A204.1 (cell line): ENCODE measurements at regions not wholly inside any gene's neighbourhood (a gene's known extent, or its start where the extent isn't known, plus 50 kb on each side); places are given as distances from the start of the nearest gene placed in this dataset.

Experiments used
- FAIRE-seq: peaks from 2 replicates; lab custom pipeline; 2012; peaks lifted over from hg19 to GRCh38; lab: Jason Lieb, UNC

DNA sequence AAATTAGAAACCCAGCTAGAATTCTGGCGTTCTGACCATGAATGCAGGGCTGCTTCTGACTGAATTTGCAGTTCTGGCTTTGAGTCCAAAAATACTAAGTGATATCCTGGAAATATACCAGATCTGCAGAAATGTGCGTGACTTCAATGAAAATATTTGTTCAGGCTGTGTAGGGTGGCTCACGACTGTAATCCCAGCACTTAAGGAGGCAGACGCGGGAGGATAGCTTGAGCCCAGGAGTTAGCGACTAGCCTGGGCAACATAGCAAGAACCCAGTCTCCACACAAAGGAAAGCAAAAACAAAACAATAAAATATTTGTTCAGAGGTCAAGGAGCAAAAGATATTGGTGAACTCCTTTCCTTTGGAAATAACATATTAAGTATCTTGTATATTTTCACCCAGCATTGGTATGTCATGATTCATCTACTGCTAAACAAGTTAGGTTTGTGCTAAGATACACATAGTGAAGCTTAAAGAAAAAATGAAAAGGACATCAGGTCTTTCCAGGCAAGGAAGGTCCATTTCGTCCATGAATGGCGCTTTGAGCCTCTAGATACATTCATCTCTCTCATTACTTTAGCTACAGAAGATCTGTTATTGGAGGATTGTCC, 239.2 kb downstream of the CMPK2 start:
- FAIRE-seq: no peak

DNA sequence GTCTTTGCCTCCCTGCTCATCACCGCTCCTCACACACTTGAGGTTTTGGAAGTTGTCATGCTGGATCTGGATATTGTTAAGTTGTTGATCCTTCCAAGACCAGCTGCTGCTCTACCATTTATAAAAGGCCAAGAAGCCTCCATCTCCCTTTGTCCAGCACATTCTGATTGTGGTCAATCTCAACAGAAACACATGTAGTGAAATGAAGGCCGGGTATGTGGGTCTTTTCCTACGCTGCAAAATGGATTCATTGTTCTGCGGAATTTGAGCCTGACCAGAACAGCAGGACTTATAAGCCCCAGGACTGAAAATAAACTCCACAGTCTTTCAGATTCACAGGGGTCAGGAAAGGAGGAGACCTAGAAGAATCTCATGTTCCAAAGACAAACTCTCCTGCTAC, 238.4 kb downstream of the CMPK2 start:
- FAIRE-seq: no peak

DNA sequence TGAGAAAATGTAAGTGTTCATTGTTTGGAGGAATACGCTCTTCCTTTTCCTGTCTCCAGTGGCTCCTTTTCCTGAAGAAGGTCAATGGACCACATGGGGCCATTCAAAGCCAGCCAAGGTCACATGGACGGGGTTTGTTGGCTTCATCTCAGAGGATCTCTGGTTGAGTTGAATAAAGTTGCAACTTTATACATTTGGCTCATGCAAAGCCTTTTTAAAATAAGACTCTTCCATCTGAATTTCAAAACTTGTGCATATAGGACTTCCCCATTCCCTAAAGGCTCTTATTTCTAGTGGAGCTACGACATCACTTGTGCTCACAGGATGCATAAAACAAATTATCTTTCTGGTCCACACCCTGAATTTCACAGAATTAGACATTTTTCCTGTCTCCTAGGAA, 235.5 kb downstream of the CMPK2 start:
- FAIRE-seq: no peak

DNA sequence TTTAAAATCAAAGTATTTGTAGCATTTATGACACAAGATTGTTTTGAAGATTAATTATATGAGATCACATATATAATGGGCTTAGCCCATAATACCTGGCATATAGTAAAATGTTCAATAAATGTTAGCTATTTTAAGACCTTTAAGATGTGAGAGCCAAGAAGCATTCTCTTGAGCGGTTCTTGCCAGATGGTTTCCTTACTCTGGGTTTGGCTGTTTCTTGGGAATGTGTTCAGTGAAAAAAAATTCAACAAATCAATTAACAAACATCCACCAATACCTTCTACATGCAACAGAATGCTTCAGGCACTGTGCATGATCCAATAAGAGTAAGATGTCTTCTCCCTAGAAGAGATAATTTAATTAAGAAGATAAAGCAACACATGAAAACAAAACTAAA, 230.4 kb downstream of the CMPK2 start:
- FAIRE-seq: no peak

DNA sequence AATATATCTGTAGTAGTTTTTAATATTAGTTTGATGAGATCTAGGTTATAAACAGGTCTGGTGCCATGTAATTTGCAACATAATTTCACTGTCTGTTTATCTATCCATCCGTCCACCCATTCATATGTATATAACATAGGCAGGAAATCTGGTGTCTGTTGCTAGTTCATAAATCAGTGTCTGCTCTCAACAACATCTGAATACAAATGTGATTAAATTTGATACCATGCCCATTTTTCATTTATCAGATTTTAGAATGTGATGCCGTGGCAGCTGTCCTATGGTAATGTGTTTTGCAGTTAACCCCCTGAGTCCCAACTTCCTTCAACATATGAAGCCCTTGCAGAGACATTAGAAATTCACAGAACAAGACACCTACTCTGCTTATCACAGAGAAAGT, 228.4 kb downstream of the CMPK2 start:
- no peak for FAIRE-seq

DNA sequence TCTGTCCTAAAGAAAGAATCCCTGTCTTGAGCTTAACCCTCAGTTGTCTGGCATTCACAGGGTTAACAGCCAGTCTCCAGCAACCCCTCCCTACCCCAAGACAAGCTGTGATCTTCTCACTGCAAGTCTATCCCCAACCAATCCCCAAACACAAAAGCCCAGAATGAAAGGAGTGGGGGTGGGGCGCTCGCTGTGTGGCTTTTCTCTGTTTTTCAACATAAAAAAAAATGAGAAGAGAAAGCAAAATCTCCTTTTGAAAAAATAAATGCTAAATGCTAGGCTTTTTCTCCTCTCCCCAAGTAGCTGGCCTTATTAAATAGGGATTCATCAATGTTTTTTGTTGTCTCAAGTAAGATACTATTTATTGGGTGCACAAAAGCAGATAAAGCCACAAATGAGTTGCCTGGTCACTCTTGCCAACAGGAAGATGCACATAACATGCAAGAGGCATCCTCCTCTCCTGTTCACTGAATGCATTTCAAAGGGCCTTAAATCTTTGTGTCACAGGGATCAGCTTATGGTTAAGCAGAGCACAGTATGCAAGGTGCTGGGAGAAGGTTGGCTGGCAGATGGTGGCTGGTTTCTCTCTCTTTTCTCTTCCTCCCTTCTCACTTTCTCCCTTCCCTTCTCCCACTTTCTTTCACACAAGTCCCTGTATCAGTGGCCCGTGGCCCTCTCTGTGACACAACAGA, 225.6 kb downstream of the CMPK2 start:
- FAIRE-seq: no peak

DNA sequence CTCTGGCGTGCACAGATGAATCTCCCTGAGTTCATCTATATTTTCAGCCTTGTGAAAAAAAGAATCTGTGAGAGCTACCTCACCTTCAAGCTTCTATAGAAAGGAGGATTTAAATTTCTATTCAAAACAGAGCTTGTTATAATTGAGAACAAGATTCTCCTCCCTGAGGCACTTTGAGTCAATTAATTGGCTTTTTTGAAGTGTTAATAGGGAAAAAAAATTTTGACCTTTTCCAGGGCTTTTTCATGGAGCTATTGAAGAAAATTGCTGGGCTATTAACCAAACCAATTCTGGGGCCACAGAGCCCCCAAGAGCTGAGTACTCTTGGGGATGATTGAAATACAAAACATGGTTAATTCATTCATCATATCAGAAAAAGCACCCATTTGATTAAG, 225.1 kb downstream of the CMPK2 start:
- no peak for FAIRE-seq

DNA sequence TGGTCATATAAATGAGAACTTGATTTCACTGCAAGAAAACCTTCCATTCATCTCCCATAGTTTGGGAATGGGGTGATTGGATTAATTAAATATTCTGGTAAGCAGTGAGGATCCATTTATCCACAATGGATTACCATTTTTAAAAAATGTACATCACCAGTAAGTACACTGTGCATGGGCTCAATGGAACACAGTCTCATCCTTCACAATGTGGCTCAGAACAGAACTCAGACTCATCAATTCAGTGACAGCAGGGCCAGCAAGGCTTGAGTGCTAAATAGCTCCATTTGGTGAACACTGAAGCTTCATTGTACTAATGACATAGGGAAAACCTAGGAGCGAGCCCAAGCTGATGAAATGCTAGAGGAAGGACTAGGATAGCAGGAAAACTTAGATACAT, 223.8 kb downstream of the CMPK2 start:
- no peak for FAIRE-seq

DNA sequence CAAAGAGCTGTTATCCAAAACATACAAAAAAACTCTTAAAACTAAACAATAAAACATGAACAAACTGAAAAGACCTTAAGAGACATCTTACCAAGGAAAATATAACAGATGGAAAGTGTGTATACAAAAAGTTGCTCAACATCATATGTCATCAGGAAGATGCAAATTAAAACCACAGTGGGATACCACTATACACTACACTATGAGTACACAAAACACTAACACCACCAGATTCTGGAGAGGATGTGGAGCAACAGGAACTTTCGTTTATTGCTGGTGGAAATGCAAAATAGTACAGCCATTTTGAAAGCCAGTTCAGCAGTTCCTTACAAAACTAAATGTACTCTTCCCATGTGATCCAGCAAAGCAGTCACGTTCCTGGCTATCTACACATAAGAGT, 221.4 kb downstream of the CMPK2 start:
- no peak for FAIRE-seq

DNA sequence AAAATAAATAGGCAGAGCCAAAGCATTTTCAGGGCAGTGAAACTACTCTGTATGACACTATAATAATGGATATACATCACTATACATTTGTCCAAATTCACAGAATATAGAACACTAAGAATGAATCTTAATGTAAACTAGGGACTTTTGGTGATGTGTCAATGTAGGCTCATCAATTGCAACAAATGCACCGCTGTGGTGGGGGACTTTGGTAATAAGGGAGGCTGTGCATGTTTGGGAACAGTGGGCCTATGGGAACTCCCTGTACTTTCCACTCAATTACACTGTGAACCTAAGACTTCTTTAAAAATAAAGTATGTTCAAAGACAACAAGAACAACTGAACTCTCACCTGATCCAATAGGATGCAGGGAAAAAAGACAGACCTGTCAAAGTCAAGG, 220.7 kb downstream of the CMPK2 start:
- FAIRE-seq: no peak

DNA sequence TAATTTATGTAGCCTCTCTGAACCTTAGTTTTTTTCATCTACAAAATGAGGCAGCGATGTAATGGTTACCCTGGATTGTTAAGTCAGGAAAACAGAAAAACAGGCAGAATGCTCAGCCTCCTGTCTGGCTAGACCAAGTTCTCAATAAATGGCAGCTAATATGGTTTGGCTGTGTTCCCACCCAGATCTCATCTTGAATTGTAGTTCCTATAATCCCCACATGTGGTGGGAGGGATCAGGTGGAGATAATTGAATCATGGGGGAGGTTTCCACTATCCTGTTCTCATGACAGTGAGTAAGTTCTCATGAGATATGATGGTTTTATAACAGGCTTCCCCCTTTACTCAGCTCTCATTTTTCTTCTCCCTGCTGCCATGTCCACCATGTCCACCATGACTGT, 220.0 kb downstream of the CMPK2 start:
- no peak for FAIRE-seq

DNA sequence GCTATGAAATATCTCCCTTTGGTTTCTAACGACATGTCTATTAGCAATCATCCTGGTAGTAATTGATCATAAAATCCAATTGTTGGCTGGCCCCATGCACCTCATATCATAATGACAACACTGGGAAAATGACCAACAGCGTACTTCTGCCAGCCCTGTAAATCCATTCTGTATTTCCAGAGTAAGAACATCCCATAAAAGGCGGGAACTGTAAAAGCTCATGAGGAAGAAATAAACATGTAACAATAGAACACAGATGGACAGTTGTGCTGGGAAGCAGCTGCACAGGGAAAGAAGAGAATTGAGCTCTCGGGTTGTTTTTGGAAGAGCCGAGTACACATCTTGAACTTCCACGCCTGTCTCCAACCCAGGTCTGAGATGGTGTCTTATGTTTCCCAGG, 218.7 kb downstream of the CMPK2 start:
- FAIRE-seq: no peak

DNA sequence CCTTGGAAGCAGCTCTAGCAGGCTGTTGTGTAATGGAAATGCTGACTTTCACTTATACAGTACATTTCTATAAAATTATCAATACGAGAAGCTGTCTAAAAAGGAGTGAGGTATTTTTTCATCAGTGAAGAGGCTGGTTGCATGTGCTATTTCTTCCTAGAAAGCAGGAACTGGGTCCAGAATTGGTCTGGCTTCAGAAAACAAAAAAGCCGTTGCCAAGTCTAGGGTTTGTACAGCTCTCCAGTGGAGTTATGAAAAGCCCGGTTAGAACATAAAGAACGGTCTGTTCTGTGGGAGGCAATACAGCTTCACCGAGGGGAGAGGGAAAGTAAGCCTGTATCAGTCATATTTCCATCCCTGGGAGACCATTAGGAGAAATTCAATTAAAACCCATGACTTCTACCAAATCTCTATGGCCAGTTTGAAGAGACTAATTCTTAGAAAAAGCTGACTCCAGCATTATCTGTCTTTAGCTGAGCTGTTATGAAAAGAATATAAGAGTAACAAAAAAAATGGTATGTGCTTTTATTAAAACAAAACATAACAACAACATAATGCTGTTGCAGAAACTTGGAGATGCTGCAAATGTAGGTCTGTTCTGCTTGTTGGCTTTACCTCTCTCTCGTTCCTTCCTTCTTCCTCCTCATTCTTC, 217.0 kb downstream of the CMPK2 start:
- FAIRE-seq: no peak

DNA sequence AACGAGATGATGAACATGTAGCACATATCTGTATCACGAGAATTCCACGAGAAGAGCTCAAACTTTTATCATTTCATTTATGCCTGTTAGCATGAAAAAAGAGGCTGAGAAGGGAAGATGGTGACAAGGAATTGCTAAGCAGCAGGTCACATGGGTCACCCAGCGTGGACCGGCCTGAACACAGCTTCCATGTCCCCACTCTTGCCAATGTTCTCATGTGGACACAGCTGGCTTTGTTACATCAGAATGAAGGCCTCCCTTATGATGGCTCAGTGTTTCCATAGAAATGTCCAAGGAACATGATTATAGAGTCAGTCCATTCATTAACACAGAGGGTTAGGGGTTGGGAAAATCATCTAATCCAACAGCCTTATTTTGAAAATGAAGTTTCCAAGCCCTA, 215.4 kb downstream of the CMPK2 start:
- no peak for FAIRE-seq

DNA sequence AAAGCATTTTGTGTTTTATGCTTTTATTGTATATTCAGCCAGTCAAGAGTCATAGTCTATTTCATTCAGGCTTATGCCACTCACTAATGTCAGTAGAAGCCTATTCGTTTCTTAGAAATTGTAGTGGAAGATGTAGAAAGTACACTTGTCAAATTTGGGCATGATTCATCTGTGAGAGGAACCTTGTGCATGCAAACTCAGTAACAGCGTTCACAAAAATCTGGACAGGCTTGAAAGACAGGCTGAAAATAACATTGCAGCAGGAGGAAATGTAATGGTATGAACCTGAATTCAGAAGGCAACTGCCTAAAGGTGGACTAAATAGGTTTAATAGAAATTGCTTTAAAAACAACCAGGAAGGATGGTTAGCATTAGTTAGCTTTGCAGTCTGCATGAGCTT, 213.5 kb downstream of the CMPK2 start:
- no peak for FAIRE-seq

DNA sequence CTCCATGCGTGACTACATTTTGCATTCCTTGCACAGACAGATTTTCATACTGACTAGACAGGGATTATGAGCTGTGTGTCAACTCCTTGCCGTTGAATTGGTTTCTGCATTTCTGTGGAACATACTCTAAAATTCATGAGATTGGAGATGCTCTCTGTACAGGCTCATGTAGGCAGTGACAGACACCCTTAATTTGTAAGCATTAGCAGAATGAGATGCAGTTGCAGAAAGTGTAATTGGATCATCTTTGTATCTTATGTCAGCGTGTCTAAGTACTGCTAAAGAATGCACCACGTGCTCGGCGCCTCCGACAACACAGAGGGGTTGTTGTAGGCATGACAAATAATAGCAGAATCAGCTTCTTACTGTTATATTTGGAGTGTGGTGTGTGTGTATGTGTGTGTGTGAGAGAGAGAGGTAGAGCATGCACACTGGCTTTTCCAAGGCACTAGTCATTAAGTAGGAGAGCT, 212.4 kb downstream of the CMPK2 start:
- FAIRE-seq: no peak

DNA sequence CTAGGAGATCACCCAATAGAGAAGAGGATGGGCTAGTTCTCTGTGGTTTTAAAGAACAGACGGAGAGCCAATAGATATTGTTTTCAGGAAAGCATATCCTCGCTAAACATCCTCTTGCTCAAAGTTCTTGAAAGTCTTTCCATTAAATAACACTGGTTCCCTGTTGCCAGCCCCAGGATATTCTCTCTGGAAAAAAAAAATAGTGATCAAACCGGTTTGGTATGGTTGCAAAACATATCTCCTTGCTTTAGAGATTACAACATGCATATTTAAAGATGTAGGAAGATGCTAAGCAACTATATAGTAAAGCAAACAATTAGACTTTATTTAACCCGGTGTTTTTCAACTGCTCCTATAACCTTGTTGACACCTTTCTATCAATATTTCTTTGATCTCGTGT, 211.4 kb downstream of the CMPK2 start:
- FAIRE-seq: no peak

DNA sequence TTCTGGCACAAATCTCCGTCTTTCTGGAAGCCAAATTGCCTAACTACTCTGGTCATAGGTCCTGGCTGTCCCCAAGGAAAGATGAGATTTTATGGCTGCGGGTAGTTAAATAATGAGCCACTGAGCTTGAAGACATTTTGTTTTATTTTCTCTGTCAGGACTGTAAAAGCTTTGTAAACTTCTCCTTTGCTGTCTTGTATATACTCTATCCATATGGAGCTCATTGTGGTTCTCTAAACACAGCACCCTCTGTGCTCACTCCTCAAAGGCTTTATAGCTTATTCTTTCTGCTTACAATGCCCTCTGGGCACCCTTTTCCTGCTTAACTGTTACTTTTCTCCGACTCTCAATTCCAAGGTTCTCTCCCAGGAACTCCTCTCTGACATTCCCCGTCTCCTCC, 209.1 kb downstream of the CMPK2 start:
- FAIRE-seq: no peak

DNA sequence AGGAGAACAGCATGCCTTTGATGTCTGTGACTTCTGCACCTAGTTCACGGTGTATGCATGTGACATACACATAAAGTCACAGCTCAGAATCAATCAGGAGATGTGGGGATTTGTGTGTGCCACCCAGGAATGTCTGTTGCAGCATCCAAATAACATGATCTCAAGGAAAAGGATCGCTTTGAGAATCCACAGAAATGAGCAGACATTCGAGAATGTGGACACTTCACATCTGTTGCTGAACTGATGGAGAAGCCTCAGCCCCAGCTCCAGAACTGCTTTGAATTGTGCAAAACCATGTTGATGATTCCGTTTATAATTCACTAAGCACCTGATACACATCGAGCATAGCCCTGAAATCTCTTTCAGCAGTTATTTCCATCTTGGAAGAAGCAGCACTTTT, 208.6 kb downstream of the CMPK2 start:
- FAIRE-seq: no peak

DNA sequence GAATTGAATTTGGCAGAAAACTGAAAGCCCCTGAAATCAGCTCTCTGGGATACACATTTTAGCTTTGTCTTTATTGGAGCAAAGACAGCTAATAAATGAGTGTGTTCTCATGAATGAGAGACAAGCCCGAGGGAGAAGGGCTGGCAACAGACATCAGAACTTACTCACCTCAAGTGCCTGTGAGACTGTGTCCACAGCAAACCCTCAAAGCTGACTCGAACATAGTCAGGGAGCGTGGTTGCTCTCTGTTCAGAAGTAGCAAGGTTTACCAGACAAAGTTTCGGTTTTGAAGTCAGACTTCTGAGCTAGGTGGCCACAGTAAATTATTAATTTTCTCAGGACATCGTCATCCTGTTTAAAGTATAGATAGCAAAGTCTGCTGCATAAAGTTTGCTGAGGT, 207.9 kb downstream of the CMPK2 start:
- FAIRE-seq: no peak

DNA sequence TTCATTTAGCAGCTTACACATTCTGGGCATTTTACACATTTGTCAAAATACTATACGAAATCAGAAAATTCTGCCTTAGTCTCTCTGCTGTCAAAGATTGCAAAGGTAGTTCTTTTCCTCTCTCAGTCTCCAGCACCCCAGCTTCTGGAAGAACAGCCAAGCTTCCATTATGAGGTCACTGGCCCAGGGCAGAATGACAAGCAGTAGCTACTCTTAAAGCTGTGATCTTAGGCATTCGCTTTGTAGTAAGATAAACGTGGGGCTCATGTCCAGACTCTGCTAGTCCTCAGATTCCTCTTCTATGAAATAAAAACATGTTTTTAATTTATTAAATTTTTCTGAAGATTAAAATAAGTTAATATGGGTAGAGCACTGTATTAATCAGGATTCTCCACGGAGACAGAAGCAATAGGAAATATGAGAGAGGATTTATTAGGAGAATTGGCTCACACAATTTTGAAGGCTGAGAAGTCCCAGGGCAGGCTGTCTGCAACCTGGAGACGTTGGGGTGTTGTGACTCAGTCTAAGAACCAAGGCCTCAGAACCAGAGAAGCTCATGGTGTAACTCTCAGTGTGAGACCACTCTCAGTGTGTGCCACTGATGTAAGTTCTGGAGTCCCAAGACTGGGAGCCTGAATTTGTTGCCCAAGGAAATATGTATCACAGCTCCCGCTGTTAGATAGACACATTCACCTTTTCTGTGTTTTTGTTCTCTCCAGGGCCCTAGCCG, 201.2 kb downstream of the CMPK2 start:
- FAIRE-seq: no peak

DNA sequence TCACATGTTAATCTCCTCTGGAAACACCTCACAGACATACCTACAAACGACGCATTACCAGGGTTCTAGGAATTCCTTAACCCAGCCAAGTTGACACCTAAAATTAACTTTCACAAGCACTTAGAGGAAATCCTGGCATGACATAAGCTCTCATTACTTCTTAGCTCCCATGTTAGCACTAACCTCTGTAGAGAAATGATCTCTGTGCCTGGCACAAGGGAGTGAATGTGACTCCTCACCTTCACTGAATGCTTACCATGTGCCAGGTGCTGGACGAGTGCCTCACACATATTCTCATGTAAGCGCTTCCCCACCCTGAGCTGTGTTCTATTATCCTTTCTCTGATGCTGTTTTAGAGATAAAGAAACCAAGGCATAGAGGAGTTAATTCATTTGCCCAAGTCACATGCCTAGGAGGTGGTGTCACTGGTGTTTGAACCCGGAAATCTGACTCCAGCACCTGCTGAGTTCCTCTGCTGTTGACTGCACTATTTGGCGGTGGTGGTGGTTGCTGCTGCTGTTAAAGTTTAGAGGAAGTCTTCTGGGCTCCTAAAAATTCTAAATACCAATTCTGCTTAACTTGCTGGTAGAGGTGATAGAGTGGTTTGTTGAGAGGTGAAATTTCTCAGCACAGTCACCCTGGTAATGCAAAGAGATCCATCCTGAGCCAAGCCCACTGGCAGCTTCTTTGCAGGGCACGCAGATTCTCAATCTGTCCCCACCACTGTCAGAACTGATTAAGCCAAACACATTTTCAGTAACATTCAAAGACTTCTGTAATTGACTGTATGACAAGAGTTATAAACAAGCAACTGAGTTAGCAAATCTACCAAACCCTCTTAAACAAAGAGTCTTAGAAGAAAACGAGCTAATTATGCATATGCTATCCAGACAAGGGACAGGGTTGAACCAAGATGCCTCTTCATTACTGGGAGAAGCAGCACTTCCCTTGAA, 200.3 kb downstream of the CMPK2 start:
- FAIRE-seq: no peak
